ENCODE measurements at regions not wholly inside any gene's neighbourhood (a gene's known extent, or its start where the extent isn't known, plus 50 kb on each side); places are given as distances from the start of the nearest gene placed in this dataset.

DNA sequence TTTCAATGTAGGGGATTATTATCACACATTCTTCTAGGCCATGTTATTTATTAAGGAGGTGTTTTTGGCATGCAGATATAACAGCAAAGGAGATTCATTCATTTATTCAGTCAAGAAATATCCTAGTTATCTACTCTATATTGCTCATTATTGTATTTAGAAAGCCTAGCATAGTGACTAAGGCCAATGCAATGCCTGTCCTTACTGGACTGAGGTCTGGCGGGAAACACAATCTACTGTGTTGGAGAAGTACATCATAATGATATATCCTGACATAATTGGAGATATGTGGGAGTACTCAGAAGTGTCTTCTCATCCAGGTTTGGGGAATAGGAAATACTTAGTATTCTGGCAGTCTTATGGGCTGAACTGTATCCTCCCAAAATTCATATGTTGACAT lies 421.5 kb upstream of the USP24 start:
- no peak for DNase-seq

DNA sequence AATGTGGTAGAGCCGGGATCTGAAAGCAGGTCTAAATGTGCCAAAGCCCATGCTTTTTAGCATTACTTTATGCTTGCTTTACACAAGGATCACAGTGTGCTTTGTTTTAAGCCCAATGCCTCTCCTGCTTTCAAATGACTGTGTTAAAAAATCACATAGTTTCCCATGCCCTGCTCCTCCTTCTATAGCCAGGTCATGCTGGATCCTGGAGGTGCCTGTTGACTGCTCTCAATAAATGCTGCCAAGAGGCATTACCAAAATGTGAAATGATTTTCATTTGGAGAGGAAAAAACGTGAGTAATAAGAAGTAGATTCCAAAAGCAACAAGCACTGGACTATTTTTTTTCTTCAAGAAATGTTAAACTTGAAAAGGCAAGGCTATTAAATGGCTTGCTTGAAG lies 420.7 kb upstream of the USP24 start:
- DNase-seq = no peak

DNA sequence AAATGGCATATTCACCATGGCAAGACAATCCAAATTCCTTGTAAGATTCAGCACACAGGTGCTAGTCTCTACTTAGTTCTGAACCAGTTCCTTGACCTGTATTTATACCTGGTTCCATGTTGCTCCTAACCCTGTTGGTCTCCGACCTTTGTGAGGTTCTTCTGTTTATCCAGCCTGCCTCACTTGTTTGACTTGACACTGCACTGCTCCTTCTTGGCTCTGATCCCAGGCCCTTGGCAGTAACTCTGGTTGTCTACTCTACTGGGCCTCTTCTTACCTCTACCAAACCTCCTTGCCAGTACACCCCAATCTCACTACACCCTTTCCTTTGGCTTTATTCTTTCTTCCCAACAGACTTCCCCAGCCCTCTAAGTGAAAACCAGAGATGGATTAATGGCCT lies 419.4 kb upstream of the USP24 start:
- no peak for DNase-seq

DNA sequence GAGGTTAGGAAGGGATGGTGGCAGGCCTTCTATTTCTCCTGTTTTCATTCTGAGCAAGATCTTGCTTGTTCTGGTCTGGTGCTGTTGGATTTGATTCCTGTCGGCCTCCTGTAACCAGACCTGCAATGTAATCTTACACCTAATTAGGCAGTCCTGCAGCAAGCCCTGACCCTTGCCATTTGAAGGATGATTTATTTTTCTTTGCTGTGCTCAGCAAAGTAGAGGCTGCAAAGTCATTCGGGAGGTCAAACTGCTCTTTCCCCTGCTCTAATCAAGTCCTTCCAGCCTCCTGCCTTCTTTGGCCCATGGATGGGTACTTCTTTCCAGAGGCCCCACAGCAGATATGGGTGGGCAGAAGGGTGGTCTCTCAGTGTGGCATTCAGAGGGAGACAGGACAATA lies 417.7 kb upstream of the USP24 start:
- no peak for DNase-seq

DNA sequence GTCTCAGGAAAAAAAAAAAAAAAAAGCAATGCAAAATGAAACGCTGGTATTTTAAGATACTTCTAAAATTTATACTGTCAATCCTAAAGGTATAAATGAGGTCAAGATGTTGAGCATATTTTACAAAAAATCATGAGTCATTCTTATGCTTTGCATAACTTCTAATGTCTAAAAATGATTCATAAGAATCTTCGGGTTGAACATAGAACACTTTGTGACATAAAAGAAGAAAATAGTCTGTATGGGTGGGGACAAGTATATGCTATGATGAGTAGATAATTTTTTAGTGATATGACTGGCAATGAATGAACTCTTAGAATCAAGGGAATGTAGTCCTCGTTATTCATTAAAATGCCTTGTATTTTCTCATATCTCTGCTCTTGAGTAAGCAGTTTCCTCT lies 416.9 kb upstream of the USP24 start:
- no peak for DNase-seq

DNA sequence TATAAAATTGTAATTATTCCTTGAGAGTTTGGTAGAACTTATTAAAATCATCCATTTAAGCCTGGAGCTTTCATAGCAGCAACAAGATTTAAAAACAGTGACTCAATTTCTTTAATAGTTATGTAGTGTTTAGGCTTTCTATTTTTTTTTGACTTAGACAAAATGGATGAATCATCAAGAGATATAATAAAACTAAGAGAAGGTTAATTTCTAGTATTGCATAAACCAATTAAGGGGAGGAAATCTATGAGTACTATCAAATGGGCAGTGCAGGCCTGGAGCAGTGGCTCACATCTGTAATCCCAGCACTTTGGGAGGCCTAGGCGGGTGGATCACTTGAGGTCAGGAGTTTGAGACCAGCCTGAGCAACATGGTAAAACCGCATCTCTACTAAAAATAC lies 416.3 kb upstream of the USP24 start:
- no peak for DNase-seq

DNA sequence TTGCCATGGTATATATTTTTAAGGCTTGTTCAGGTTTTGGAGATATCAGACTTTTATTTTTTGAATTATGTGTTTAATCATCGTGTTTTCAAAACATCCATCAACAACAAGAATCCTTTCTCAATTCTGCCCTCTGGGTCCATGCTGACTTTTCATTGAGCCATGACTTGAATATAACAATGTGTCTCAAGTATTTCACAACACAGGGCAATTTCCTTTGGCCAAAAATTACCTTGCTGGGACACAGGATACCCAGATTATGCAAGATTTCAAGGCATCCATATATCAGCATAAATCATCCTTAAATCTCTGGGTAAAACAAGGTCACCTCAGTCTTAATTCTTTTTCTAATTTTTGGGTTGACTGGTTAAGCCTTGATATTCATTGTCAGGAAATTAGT lies 411.2 kb upstream of the USP24 start:
- DNase-seq = no peak

DNA sequence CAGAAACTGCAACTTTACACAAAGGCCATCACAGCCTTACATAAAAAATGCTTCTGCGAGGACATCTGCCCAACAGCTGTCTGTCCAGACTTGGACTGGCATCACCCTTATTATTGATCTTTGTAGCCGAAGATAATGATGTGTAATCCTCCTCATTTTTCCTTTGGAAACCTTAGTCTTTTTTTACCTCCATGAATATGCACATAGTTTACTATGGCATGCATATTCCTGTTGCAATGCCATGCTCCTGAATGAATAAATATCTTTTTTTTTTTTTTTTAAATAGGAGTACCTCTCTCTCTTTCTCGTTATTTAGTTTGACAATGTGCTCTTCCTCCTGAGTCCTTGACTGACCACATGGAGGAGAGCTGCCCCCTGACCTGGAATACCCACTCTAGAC lies 409.6 kb upstream of the USP24 start:
- no peak for DNase-seq

DNA sequence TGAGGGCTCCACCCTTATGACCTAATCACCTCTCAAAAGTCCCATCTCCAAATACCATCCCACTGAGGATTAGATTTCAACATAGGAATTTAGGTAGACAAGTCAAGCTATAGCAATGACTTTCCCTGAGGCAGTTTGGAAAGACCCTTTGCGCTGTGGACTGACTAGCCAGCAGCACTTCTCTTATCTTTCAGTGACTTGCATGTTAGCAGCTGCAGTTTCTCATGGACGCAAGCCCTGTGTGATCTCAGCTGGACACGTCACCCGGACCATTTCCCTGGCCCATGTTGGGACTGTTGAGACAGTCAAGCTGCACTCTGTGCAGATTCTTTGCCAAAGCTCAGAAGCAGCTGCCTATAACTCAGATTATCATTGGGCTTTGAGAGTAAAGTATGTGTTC lies 408.1 kb upstream of the USP24 start:
- DNase-seq = no peak

DNA sequence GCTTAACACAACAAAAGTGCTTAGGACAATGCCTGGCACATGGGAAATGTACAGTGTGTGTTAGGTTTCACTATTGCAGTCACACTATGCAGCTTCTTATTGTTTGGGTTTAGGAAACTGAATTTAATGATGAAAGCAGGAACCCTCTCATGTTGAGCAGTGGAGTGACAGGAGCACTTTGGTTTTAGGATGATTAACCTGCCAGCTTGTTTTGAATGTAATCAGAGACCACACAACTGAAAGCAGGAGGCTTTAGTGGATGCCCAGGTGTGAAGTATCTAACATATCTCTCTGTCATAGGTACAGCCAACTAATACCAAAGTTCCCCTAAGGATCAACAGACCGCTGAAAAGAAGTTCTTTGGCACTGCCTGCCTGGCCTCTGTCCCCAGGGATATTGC lies 406.9 kb upstream of the USP24 start:
- no peak for DNase-seq

DNA sequence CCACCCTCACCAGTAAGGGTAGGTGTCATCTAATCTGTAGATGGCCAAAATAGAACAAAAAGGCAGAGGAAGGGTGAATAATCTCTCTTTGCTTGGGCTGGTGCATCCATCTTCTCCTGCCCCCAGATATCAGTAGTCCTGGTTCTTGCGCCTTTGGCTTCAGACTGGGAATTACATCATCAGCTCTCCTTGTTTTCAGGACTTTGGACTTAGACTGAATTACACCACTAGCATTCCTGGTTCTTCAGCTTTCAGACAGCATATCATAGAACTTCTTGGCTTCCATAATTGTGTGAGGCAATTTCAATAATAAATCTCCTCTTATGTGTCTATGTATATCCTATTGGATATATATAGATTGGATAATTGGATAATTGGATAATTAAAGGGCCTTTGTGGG lies 403.0 kb upstream of the USP24 start:
- DNase-seq = no peak

DNA sequence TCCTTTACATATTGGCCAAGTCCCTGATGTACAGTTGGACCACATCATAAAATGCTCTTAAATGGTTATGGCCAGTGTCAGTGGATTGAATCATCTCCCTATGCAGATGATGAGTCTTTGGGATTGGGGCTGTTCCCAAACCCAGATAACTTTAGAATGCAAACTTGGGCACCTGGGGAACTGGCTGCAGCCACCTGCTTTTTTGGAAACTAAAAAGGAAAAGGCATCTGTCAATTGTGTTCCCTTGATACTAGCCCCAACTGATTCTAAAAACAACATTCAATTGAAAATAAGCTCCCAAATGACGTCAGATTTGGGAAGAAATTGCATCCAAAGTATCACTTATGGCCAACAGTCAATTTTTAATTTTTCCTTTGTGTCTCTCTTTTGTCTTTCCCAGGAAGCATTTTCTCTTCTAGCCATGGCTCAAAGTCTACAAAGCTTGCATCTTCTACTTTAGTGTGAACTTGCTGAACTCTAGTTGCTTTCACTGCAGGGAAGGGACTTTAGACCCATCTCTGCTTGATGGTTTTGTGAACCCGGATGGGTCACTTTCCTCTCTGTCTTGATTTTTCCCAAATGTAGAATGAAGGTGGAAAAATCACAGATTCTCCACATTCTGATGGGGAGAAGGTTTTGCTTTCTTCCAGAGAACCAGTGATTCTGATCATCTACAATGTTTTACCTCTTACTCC lies 402.3 kb upstream of the USP24 start:
- no peak for DNase-seq

DNA sequence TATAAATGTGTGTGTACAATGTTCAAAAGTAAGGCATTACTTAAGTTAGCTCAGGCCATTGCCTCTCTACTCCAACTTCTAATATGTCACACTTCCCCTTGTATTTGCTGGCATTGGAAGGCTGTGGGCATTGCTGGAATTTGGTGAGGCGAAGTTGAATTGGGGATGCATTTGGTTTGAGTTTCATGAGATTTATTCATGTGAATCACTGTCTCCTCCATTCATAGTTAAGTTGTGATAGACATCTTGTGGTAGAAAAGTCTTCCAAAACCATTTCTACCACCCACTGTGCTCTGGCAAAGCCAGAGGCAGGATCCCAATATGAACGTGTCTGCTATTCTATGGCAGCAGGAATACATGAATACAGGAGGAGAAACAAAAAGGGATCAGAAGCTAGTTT lies 397.8 kb upstream of the USP24 start:
- DNase-seq = no peak

DNA sequence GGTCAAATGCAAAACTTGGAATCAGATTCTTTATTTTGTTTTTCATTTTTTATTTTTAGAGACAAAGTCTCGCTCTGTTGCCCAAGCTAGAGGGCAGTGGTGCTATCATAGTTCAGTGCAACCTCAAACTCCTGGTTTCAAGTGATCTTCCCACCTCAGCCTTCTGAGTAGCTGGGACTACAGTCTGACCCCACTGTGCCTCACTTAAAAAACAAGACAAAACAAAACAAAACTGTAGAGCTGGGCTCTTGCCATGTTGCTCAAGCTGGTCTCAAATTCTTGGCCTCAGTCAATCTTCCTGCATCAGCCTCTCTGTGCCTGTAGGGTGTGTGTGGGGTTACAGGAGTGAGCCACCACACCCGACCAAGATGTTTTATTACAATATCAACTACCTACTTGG lies 396.0 kb upstream of the USP24 start:
- no peak for DNase-seq

DNA sequence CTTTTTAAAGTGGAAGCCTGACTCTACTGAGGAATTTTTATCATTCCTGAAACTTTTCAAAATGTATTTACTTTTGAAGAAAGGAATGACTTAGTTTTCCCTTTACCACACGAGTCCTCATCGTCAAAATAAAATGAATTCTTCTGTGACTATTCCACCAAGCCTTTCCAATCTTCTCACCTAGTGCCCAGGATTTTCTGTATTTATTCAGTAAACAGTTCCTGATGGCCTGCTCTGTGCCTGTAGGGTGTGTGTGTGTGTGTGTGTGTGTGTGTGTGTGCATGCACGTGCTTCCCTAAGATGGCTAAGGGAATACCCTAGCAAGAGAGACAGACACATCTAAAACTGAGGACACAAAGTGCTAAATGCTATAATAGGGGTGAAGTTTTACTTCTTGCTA lies 395.0 kb upstream of the USP24 start:
- DNase-seq = no peak

DNA sequence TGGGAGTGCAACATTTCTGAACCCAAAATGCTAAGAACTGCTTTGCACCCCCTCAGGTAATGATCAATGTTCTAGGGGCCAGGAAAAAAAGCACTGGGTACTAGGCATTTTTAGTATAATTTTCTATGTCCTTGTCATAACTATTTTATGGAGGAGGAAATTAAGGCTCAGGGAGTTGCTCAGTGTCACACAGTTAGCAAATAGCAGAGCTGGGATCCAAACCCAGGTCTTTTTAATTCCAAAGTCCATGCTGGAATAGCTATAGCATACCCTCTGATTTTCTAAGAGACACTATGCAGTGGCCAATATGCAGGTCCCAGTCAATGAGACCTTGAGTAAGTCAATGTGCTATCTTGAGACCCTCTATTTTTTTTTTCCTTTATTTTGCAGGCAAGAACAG lies 394.5 kb upstream of the USP24 start:
- DNase-seq = no peak

DNA sequence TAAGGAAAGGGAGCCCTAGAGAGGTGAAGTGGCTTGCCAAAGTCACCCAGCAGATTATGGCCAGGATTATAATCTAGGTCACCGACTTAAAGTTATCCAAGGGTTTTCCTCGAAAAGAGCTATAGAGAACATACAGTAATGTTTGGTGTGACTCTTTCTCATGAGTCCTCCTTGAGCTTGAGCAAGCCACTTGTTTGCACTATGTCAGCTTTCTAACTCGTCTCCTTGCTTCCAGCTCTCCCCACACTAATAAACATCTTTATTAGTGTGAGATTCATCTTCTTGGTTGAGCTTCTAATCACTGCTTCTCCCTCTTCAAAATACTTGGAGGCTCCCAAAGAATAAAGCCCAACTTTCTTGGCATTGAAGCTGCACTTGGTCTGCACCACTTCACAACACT lies 390.0 kb upstream of the USP24 start:
- DNase-seq = no peak

DNA sequence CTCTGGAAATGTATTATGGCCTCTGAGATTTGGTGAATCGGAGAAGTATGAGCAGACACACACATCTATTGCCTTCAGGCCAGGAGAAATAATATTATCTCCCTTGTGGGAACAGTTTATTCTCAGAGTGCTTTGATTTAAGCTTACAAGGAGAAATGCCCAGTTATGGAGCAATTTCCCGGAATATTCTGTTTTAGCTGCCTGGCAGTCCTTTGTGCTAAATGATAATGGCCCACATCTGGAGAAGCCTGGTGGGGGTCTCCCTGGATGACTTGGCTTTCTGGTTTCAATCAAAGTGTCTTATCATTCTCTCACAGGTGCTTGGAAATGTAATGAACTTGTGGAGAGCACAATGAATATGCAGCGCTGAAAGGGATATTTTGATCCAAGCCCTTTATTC lies 389.6 kb upstream of the USP24 start:
- no peak for DNase-seq

DNA sequence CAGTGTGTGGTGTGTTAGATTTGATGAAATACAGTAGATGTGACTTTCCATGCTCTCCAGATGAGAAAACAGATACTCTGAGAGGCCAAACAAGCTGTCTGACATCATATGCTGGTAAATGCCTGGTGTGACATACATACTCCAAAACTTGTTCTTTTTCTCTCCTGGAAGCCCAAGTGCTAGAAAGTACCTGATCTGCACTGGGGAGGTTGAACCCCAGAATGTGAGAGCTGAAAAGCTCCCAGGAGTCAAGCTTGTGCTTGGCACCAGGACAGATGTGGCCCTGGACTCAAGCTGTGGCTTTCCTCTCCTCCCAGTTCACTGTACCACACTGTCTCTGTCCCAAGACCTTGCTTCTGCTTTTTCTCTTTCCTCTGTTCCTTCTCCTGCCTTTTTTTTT lies 389.0 kb upstream of the USP24 start:
- DNase-seq = no peak

DNA sequence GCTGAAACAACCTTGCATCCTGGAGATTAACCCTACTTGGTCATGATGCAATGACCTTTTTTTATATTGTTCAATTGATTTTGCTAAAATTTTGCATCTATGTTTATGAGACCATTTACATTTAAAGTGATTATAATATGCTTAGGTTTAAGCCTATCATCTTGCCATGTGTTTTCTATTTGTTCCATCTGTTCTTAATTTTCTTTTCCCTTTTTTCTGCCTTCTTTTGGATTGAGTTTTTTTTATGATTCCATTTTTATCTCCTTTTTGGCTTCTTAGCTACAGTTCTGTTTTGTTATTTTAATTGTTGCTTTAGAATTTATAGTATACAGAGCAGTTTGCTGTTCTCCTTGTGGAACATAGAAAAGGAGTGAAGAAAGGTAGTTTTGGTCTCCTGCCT lies 385.1 kb upstream of the USP24 start:
- no peak for DNase-seq

DNA sequence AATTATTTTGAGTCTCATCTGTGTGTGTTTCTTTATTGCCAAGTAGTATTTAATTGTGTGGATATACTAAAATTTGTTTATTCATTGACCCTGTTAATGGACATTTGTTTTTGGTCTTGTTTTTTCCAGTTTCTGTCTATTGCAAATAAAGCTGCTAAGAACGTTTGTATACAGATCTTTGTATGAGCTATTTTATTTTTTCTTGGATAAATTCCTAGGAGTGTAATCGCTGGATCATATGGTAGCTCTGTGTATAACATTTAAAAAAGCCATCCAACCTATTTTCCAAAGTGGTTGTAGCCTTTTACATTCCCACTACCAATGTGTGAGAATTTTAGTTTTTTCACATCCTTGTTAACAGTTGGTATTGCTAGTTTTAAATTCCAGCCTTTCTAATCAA lies 382.7 kb upstream of the USP24 start:
- DNase-seq = no peak

DNA sequence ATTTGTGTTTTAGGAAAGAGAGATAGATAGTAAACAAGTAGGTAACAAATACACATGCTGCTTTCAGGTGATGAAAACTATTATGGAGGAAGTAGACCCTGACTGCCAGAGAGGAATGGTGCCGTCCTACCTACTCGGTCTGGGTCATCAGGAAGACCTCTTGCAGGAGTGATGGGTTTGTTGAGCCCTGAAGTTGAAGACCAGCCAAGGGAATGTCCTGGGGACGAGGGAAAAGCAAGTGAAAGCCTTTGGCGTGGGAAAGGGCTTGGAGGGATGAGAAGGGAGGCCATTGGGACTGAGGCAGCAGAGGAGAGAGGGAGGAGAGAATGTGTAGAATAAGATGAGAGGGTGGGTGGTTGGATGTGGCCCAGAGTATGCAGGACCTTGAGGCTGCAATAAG lies 379.5 kb upstream of the USP24 start:
- DNase-seq = no peak

DNA sequence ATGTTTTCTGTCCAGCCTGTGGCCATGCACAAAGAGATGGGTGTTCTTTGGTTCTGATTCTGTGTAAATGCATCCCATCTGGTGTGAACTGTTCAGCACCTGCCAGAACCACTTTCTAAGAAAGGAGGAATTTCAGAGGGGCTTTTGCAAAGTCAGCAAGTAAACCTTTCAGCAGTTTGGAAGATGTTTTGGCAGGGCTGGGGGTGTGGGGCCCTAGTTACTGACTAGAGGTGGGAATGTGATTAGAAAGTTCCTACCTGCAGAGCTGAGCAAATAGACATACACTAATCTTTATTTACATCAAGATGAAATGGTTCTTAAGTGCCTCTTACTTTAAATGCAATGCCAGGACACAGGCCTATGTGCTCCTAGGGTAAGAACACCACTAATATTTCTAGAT lies 378.1 kb upstream of the USP24 start:
- no peak for DNase-seq

DNA sequence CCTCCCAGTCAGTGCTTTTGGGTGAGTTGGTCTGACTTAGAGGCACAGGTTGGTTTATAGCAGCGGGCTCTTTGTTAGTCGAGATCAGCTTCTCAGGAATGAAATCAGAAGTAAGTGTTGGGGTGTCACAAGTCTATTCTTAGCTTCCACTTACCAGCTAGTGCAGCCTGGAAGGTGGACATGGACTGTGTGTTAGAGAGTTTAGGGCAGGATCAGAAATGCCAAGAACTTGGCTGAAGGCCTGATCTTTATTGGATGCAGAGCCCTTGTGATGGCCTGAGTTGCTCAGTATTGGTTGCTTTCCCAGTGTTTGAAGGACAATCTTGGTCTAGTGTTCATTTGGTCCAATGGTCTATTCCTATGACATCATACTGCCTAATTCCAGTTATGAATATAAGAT lies 377.0 kb upstream of the USP24 start:
- no peak for DNase-seq

DNA sequence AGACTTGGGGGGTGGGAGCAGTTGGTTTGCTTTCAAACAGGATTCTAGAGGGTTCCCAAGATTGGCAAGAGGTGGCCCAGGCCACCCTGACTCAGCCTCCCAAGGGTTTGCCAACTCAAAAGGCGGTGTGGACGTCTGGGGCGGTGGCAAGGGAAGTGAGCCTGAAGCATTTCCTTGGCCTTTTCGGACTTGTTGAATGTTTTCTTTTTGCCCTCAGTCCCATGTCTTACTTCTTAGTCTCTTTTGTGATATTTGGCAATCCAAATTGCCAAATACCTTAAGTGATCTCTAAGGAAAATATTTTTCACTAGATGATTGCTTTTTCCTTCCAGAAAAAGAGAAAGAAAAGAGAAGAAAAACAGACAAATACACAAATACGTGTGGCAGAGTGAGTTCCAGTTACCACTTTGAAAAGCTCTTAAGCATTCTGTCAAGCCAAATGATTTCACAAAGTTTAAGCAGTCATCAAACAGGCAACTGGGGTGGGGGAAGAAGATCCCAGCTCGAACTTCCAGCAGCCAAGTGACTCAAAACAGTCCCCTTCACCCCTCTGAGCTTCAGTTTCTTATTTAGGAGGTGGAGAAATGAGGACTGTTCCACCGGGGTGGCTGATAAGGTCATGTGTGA lies 374.6 kb upstream of the USP24 start:
- DNase-seq = no peak
